Esophagus squamous epithelium (tissue), 5 donors: ENCODE measurements at regions not wholly inside any gene's neighbourhood (a gene's known extent, or its start where the extent isn't known, plus 50 kb on each side); places are given as distances from the start of the nearest gene placed in this dataset.

ENCODE experiments used
- DNase-seq: peaks from one replicate; lab custom pipeline; 2025; lab: John Stamatoyannopoulos, UW
- H3K27ac ChIP-seq, 4 donors: fragments of 200-600 bp; sonication (generic); one replicate each; pipeline ENCODE4 v1.5.1; 2016 to 2019; ENCODE audit warnings: mild to moderate bottlenecking in 1 of 4
- H3K27me3 ChIP-seq, 4 donors: fragments of 200-600 bp; sonication (generic); 1 replicate in 3 of 4; 2 replicates in 1 of 4; pipeline versions ENCODE4 v1.5.1 to v1.6.0; 2017 to 2021; ENCODE audit warnings: antibody characterized with exemption in 1 of 4
- H3K36me3 ChIP-seq, 3 donors: fragments of 200-600 bp; sonication (generic); one replicate each; pipeline ENCODE4 v1.5.1; 2016 to 2019
- H3K4me1 ChIP-seq, 3 donors: fragments of 200-600 bp; sonication (generic); one replicate each; pipeline ENCODE4 v1.5.1; 2017 to 2019
- H3K4me3 ChIP-seq, 4 donors: fragments of 200-600 bp; sonication (generic); 1 replicate in 3 of 4; 2 replicates in 1 of 4; pipeline ENCODE4 v1.5.1; 2016 to 2019; ENCODE audit warnings: mild to moderate bottlenecking in 2 of 4, moderate library complexity in 1 of 4
- H3K9me3 ChIP-seq, 3 donors: fragments of 200-600 bp; sonication (generic); one replicate each; pipeline ENCODE4 v1.5.1; 2016 to 2019
- POLR2A ChIP-seq, 4 donors: fragments of 450-650 bp; IDR thresholded peaks; one replicate each; pipeline ENCODE4 v1.6.1; 2017; ENCODE audit warnings: antibody characterized with exemption in 4 of 4, mild to moderate bottlenecking in 4 of 4, moderate library complexity in 3 of 4
- WGBS, 2 donors: methylation state at CpG; one replicate each; pipeline ENCODE4 v1.1.5; 2018; 5-methylcytosine and 5-hydroxymethylcytosine counted together
- intact Hi-C: fragments of 100-400 bp; cut with DNase I; formaldehyde crosslinking; loops from one replicate; pipeline ENCODE4 v1.15.0; 2022
- TF ChIP-seq, protein P1 (sequence below), 6 experiments: fragments of 450-650 bp in 4 of 6; fragments of 200-600 bp in 2 of 6; sonication (generic) in 2 of 6; IDR thresholded peaks; one replicate each; pipeline ENCODE4 v1.5.1; 2016 to 2019; ENCODE audit warnings: antibody characterized with exemption in 6 of 6, mild to moderate bottlenecking in 4 of 6, moderate library complexity in 4 of 6
- donor health status: DM: yes; HTN: yes; CAD: no.

DNA sequence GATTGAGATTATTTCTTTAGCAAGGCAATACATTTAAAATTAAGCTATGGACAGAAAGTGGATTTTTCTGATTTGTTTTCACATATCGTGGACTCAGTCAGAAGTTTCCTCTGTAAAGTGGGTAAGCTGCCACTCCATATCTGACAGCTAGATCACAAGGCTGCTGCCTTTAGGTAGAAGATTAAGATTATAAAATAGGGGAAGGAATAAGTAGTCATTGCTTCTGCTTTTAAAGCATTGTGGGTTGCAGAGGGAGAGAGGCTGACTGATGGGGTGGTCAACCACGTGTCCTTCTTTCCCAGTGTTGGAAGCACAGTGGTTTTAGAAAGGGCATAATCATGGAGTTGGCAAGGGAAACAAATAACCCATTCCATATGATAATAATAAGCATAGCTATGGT, 74.3 kb upstream of the MOCS2 start:
- intact Hi-C loops: no loop called here
- H3K4me3 ChIP-seq: no peak overlapping the region
- no peaks in the 10 kb centered on the region for H3K36me3 ChIP-seq
- no peaks in the 10 kb centered on the region for H3K27me3 ChIP-seq
- DNase-seq: no peak
- no peaks in the 10 kb centered on the region for H3K9me3 ChIP-seq
- TF ChIP-seq, protein P1, sequence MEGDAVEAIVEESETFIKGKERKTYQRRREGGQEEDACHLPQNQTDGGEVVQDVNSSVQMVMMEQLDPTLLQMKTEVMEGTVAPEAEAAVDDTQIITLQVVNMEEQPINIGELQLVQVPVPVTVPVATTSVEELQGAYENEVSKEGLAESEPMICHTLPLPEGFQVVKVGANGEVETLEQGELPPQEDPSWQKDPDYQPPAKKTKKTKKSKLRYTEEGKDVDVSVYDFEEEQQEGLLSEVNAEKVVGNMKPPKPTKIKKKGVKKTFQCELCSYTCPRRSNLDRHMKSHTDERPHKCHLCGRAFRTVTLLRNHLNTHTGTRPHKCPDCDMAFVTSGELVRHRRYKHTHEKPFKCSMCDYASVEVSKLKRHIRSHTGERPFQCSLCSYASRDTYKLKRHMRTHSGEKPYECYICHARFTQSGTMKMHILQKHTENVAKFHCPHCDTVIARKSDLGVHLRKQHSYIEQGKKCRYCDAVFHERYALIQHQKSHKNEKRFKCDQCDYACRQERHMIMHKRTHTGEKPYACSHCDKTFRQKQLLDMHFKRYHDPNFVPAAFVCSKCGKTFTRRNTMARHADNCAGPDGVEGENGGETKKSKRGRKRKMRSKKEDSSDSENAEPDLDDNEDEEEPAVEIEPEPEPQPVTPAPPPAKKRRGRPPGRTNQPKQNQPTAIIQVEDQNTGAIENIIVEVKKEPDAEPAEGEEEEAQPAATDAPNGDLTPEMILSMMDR (IDR thresholded peaks at IDR 0.05): no peak
- no peak for TF ChIP-seq POLR2A (IDR thresholded peaks at IDR 0.05)
- WGBS, 2 donors: 73 to 86% methylated on average over 2 of the region's 2 CpGs
- H3K4me1 ChIP-seq: no peaks in the 10 kb centered on the region
- no peak overlapping the region for H3K27ac ChIP-seq

DNA sequence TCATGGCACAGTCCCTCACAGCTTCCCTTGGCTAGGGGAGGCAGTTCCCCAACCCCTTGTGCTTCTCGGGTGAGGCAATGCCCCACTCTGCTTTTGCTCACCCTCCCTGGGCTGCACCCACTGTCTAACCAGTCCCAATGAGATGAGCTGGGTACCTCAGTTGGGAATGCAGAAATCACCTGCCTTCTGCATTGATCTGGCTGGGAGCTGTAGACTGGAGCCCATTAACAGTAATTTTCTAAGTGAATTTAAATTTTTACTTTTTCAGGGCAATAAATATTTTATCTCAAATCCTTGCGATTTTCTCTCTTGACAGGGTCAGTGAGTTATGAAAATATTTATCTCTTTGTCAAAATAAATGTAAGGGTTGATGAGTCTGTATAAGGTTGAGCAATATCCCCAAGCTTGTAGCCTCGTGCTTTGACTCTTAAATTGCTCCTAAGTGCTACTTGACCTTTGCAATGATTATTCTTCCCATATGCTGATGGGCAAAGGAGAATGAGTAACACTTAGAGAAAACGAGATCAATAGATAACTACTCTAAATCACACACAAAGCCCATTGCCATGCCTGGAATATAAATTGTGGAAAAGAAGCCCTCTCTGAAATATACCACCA, 82.1 kb upstream of the MOCS2 start:
- Histone ChIP-seq H3K4me3 (no peak overlapping the region), H3K4me1 (no peaks in the 10 kb centered on the region), H3K27me3 (peaks cover 0 to 8% (median 0%) of the 10 kb centered on the region in 4 donors), H3K27ac (no peak overlapping the region), H3K36me3 (no peaks in the 10 kb centered on the region), H3K9me3 (peaks cover 0 to 10% (median 0%) of the 10 kb centered on the region in 3 donors)
- intact Hi-C loops: no loop called here
- no peak for TF ChIP-seq POLR2A (IDR thresholded peaks at IDR 0.05)
- TF ChIP-seq, protein P1 (IDR thresholded peaks at IDR 0.05): no peak
- WGBS, 2 donors: 63 to 81% methylated on average over 4 of the region's 4 CpGs
- no peak for DNase-seq

DNA sequence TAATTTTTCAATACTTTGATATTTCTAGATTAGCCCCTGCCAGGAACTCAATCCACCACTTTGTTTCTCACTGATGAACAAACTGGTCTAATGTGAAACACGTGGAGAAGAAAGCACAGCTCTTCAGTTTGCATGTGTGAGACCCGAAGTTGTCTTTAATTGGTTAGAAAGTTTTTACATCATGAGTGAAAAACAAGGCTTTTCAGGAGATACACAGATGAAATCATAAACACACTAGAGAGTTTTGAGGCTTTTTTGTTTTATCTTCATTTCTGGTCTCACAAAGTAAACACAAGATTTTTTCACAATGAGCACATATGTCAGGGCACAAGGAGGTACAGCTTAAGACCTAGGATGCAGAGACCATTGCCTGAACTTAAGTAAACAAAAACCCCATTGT, 84.5 kb upstream of the MOCS2 start:
- Histone ChIP-seq H3K9me3 (peaks cover 0 to 10% (median 0%) of the 10 kb centered on the region in 3 donors), H3K27ac (no peak overlapping the region), H3K4me1 (no peaks in the 10 kb centered on the region), H3K27me3 (peaks cover 0 to 8% (median 0%) of the 10 kb centered on the region in 4 donors), H3K36me3 (no peaks in the 10 kb centered on the region), H3K4me3 (no peak overlapping the region)
- intact Hi-C loops: no loop called here
- WGBS, 2 donors: 51 to 54% methylated on average over 2 of the region's 2 CpGs
- DNase-seq: no peak
- TF ChIP-seq POLR2A (IDR thresholded peaks at IDR 0.05): no peak
- TF ChIP-seq, protein P1 (IDR thresholded peaks at IDR 0.05): no peak

DNA sequence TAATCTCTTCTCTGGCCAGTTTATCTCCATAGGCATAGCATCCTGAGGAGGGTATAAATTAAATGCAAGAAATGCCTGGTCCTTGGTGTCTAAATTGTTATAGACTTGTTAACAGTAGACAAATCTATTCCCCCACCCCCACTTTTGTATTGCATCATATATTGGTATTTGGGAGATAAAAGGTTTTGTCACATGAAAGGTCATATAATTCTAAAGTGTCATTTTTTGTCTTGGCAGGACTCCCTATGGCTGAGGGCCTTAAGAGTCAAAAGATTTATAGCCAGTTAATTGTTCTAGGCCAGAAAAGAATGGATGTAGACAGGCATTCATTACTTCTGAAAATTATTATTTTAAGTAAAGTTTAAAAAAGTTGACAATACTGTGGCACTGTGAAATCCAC, 90.3 kb upstream of the MOCS2 start:
- H3K27me3 ChIP-seq: no peaks in the 10 kb centered on the region
- H3K27ac ChIP-seq: no peak overlapping the region
- no peaks in the 10 kb centered on the region for H3K36me3 ChIP-seq
- TF ChIP-seq, protein P1 (IDR thresholded peaks at IDR 0.05): no peak
- no peak for TF ChIP-seq POLR2A (IDR thresholded peaks at IDR 0.05)
- intact Hi-C loops: no loop called here
- DNase-seq: no peak
- H3K4me1 ChIP-seq: no peaks in the 10 kb centered on the region
- H3K9me3 ChIP-seq: no peaks in the 10 kb centered on the region
- no peak overlapping the region for H3K4me3 ChIP-seq

DNA sequence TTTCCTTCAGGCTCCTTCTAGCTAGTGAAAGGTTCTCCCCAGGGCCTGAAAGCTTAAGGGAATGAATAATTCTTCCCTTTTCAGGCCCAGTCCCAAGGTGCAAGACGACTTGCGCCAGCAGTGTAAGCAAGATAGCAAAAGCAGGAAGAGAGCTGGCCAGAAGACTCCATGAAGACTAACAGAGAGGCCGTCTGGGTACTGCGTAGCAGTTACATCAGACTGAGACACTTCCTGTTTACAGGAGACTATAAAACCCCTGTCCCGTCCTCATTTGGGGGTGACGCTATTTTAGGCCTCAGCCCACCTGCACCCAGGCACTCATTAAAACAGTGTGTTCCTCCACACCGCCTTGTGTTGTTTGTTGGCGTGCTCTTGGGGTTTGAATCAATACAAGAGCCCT, 90.7 kb upstream of the MOCS2 start:
- WGBS, 2 donors: 78% methylated on average over 6 to 8 of the region's 8 CpGs
- Histone ChIP-seq H3K4me3 (no peak overlapping the region), H3K4me1 (no peaks in the 10 kb centered on the region), H3K27ac (no peak overlapping the region), H3K9me3 (no peaks in the 10 kb centered on the region), H3K27me3 (no peaks in the 10 kb centered on the region), H3K36me3 (no peaks in the 10 kb centered on the region)
- no peak for TF ChIP-seq POLR2A (IDR thresholded peaks at IDR 0.05)
- TF ChIP-seq, protein P1 (IDR thresholded peaks at IDR 0.05): no peak
- intact Hi-C loops: no loop called here
- DNase-seq: no peak
